Fibroblast of pulmonary artery (primary cell): ENCODE measurements at regions not wholly inside any gene's neighbourhood (a gene's known extent, or its start where the extent isn't known, plus 50 kb on each side); places are given as distances from the start of the nearest gene placed in this dataset.

Source experiments
- DNase-seq: peaks from one replicate; pipeline ENCODE4 v3.0.0-alpha.2; 2010; ENCODE audit warnings: low read depth
- H3K4me3 ChIP-seq: replicated peaks from 2 replicates; pipeline ENCODE4 v1.5.1; 2011; ENCODE audit warnings: low read depth, mild to moderate bottlenecking, control low read depth, low read length, moderate library complexity
- TF ChIP-seq, protein P1 (sequence below): IDR thresholded peaks from 2 replicates; pipeline ENCODE4 v1.5.1; 2011; ENCODE audit warnings: mild to moderate bottlenecking, control low read depth, low read length, inconsistent platforms; ENCODE audit errors: missing control alignments

DNA sequence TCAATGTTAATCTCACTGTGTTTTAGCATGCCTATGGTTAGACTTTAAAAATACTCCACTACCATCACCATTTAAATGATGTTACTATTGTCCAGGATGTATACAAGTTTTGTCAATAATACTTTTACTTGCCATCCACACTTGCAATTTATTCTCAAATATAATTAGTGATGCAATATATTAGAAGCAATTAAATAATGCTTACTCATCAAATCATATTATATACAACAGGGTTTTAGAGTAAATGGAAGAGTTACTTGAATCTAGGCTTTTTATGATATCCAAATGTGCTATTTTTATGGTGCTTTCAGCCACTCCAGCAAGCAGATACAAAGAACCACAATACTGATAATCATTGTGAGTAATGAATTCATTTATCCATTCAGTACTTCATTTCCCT lies 461.1 kb downstream of the TMEM182 start:
- no peak for DNase-seq

DNA sequence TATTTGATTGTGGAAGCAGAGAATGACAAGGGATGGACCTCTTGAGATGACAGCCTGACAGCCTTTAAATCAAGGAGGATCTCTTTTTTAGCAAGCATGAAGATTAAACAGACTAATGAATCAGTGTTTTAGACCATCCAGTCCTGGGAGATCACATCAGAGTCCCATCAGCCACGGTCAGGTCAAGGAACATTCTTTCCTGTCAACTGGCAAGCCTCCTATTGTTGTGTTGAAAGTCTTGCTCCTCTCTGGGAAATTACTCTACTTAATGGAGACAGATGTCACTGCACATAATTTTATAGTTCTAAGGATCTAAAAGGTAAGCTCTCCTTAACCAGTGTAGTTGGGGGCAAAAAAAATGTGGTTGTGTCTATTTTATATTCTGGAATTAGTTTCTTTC lies 469.0 kb downstream of the TMEM182 start:
- no peak overlapping the region for H3K4me3 ChIP-seq
- TF ChIP-seq, protein P1, sequence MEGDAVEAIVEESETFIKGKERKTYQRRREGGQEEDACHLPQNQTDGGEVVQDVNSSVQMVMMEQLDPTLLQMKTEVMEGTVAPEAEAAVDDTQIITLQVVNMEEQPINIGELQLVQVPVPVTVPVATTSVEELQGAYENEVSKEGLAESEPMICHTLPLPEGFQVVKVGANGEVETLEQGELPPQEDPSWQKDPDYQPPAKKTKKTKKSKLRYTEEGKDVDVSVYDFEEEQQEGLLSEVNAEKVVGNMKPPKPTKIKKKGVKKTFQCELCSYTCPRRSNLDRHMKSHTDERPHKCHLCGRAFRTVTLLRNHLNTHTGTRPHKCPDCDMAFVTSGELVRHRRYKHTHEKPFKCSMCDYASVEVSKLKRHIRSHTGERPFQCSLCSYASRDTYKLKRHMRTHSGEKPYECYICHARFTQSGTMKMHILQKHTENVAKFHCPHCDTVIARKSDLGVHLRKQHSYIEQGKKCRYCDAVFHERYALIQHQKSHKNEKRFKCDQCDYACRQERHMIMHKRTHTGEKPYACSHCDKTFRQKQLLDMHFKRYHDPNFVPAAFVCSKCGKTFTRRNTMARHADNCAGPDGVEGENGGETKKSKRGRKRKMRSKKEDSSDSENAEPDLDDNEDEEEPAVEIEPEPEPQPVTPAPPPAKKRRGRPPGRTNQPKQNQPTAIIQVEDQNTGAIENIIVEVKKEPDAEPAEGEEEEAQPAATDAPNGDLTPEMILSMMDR, result no peak
- no peak for DNase-seq

More for the DNA sequence above, 461.1 kb downstream of the TMEM182 start:
- no peak overlapping the region for H3K4me3 ChIP-seq
- TF ChIP-seq, protein P1, result no peak

- DNase-seq, result no peak
- no peak overlapping the region for H3K4me3 ChIP-seq
- TF ChIP-seq, protein P1, result no peak
These were observed 471.0 kb downstream of the TMEM182 start for GRCh38 chr2:103232865-103233264.

- TF ChIP-seq, protein P1, result no peak
- no peak overlapping the region for H3K4me3 ChIP-seq
- no peak for DNase-seq
These were observed 471.9 kb downstream of the TMEM182 start for GRCh38 chr2:103233691-103234090.

DNA sequence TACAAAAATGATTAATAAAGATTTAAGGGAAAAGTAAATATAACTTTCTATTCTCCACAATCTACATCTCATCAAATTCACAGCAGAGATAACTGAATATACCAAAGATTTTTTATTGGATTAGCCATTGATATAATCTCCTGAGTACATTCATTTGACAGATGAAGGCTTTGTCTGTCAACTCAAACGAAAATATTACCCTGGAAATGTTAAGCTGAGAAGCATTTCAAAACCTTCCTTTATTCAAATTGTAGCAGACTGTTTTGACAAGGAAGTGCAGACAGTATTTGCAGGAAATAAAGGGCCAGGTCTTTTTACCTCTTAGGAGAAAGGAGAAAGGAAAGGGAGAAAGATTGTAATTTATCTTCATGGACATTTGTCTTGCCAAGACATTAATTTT lies 473.5 kb downstream of the TMEM182 start:
- H3K4me3 ChIP-seq, result no peak overlapping the region
- TF ChIP-seq, protein P1, result no peak
- no peak for DNase-seq

- no peak overlapping the region for H3K4me3 ChIP-seq
- TF ChIP-seq, protein P1, result no peak
- DNase-seq, result no peak
These were observed 487.6 kb downstream of the TMEM182 start for GRCh38 chr2:103249462-103249861.

GRCh38 chr2:103252781-103253180 lies 490.9 kb downstream of the TMEM182 start:
- TF ChIP-seq, protein P1, result no peak
- H3K4me3 ChIP-seq, result no peak overlapping the region

More at GRCh38 chr2:103252781-103253180, 490.9 kb downstream of the TMEM182 start:
- DNase-seq, result no peak
